CD4-positive, alpha-beta memory T cell (primary cell): ENCODE measurements at regions not wholly inside any gene's neighbourhood (a gene's known extent, or its start where the extent isn't known, plus 50 kb on each side); places are given as distances from the start of the nearest gene placed in this dataset.

Experiments used
- CTCF ChIA-PET: fragments of 350-600 bp; sonication (Branson Sonifier 250); formaldehyde crosslinking; loops from one replicate; lab custom pipeline; 2021; ENCODE audit warnings: inconsistent platforms; ENCODE audit not compliant: partially characterized antibody; lab: Charles Lee
- POLR2A ChIA-PET: fragments of 350-600 bp; sonication (Branson Sonifier 250); formaldehyde crosslinking; loops from one replicate; lab custom pipeline; 2021; ENCODE audit not compliant: partially characterized antibody; lab: Charles Lee
- DNase-seq, 5 donors: peaks; one replicate each; pipeline versions ENCODE4 v3.0.0 to v3.0.0-alpha.2; 2020 to 2022; ENCODE audit warnings: mixed read lengths in 1 of 5
- H3K27ac ChIP-seq: one replicate; pipeline ENCODE4 v1.7.0; 2013; ENCODE audit warnings: low read depth, low read length
- H3K27me3 ChIP-seq: 2 replicates; pipeline ENCODE4 v1.7.0; 2013; ENCODE audit warnings: mild to moderate bottlenecking, low read length, moderate library complexity; ENCODE audit not compliant: insufficient read depth
- H3K36me3 ChIP-seq: 2 replicates; pipeline ENCODE4 v1.7.0; 2013; ENCODE audit warnings: mild to moderate bottlenecking, low read length, moderate library complexity; ENCODE audit not compliant: insufficient read depth
- H3K4me1 ChIP-seq: 2 replicates; pipeline ENCODE4 v1.7.0; 2013; ENCODE audit warnings: mild to moderate bottlenecking, low read length, moderate library complexity; ENCODE audit not compliant: insufficient read depth
- H3K4me3 ChIP-seq, 2 donors: one replicate each; pipeline ENCODE4 v1.7.0; 2013; ENCODE audit warnings: low read length in 2 of 2, mild to moderate bottlenecking in 1 of 2
- H3K9me3 ChIP-seq, 2 donors: one replicate each; pipeline ENCODE4 v1.7.0; 2013; ENCODE audit warnings: low read length in 2 of 2, control low read depth in 1 of 2; ENCODE audit not compliant: control insufficient read depth in 1 of 2
- H3K27ac Mint-ChIP-seq, 7 donors: one replicate each; pipeline ENCODE4 v1.8.0; 2020 to 2021; ENCODE audit warnings: mixed read lengths in 7 of 7, mild to moderate bottlenecking in 6 of 7, inconsistent platforms in 3 of 7, moderate library complexity in 3 of 7
- H3K27me3 Mint-ChIP-seq, 2 donors: one replicate each; pipeline ENCODE4 v1.8.0; 2020 to 2021; ENCODE audit warnings: mixed read lengths in 2 of 2
- H3K36me3 Mint-ChIP-seq, 2 donors: one replicate each; pipeline ENCODE4 v1.8.0; 2020 to 2021; ENCODE audit warnings: mixed read lengths in 2 of 2, inconsistent platforms in 1 of 2, mild to moderate bottlenecking in 1 of 2
- H3K4me1 Mint-ChIP-seq, 4 donors: one replicate each; pipeline ENCODE4 v1.8.0; 2020 to 2021; ENCODE audit warnings: mixed read lengths in 4 of 4, mild to moderate bottlenecking in 1 of 4
- H3K4me3 Mint-ChIP-seq, 8 donors: one replicate each; pipeline ENCODE4 v1.8.0; 2020 to 2021; ENCODE audit warnings: mixed read lengths in 8 of 8, mild to moderate bottlenecking in 7 of 8, moderate library complexity in 6 of 8, inconsistent platforms in 3 of 8
- H3K9me3 Mint-ChIP-seq, 8 donors: one replicate each; pipeline ENCODE4 v1.8.0; 2020 to 2021; ENCODE audit warnings: mixed read lengths in 8 of 8, mild to moderate bottlenecking in 5 of 8, inconsistent platforms in 3 of 8, moderate library complexity in 1 of 8
- intact Hi-C: fragments of 100-400 bp; cut with micrococcal nuclease; formaldehyde crosslinking; loops from one replicate; pipeline ENCODE4 v1.15.1; 2023

DNA sequence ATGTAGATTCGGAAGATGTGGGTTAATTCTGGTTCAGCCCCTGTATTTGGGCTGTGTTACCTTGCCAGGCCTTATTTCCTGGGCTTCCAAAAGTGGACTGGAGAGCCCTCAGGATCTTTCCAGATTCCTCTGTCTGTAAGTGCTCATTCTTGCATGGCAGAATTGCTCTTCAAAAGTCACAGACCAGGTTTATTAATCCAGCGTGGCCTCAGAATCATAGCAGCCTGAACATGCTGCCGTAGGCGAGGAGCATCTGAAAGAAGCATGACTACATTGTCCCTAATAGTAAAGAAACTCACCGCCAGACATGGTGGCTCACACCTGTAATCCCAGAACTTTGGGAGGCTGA, 307.8 kb downstream of the GADD45G start:
- Mint-ChIP-seq H3K27me3 (peaks cover 0 to 1% of the 10 kb centered on the region in 2 donors), H3K4me3 (no peak overlapping the region), H3K9me3 (peaks cover 0 to 2% (median 0%) of the 10 kb centered on the region in 8 donors), H3K27ac (no peak overlapping the region), H3K4me1 (no peaks in the 10 kb centered on the region), H3K36me3 (no peaks in the 10 kb centered on the region)
- intact Hi-C loops, result no loop called here
- CTCF ChIA-PET, result no interaction called here
- Histone ChIP-seq H3K27ac (no peak overlapping the region), H3K4me3 (no peak overlapping the region), H3K9me3 (no peaks in the 10 kb centered on the region), H3K36me3 (no peaks in the 10 kb centered on the region), H3K4me1 (no peaks in the 10 kb centered on the region), H3K27me3 (no peaks in the 10 kb centered on the region)
- POLR2A ChIA-PET, result no interaction called here
- no peak for DNase-seq

DNA sequence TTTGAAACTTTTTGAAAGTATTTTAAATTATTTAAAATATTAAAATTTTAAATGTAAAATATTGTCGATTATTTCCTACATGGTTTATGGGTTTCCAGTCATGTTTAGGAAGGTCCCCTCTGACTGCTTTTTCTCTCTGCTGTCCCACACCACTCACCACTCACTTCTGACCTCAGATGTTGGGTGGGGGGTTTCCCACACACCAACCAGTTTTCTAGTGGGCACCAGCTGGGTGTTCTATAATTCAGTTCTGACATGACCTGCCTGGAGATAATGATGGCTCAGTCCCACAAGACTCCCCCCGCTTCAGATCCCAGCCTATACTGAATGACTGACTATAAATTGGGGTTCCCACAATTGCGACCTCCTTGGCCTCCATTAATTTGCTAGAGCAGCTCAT, 310.4 kb downstream of the GADD45G start:
- H3K9me3 ChIP-seq, result no peaks in the 10 kb centered on the region
- no peak for DNase-seq
- ChIA-PET POLR2A (no interaction called here), CTCF (interaction anchor here (1.2 to 2.4 kb wide), 2 partner anchors 313 to 321 kb away, joined by 4 to 8 read pairs; no protein-coding TSS in a partner anchor)
- Mint-ChIP-seq H3K36me3 (no peaks in the 10 kb centered on the region), H3K4me1 (peaks cover 0 to 5% (median 3%) of the 10 kb centered on the region in 4 donors), H3K27ac (no peak overlapping the region), H3K4me3 (no peak overlapping the region), H3K9me3 (peaks cover 0 to 1% (median 0%) of the 10 kb centered on the region in 8 donors), H3K27me3 (peaks cover 3 to 5% of the 10 kb centered on the region in 2 donors)
- intact Hi-C loops, result loop anchor here (5.0 kb wide), 1 partner anchor 173 kb away; no protein-coding TSS in a partner anchor
- no peak overlapping the region for H3K4me3 ChIP-seq
- no peak overlapping the region for H3K27ac ChIP-seq
- H3K36me3 ChIP-seq, result no peaks in the 10 kb centered on the region
- no peaks in the 10 kb centered on the region for H3K27me3 ChIP-seq
- H3K4me1 ChIP-seq, result no peaks in the 10 kb centered on the region

DNA sequence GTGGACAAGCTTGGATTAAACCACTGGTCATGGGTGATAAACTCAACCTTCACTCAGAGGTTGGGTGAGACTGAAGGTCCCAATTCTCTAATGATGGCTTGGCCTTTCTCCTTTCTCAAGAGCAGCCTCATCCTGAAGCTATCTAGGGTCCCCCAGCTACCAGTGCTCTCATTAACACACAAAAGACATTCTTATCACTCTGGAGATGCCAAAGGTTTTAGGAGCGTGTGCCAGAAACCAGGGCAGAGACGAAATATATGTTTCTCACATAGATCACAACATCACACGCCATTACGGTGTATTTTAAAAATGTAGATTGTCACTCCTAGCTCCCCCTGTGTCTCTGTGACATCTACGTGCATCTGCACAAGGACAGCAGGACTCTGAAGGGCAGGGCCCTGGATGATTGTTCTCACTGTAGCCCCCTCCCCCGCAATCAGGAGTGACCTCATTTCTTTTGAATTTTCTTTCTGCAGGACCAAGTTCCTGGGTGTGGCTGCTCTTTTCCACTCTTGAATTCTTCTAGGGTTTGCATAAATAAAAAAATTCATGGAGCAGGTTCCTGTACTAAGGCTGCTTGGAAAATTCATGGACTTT, 311.3 kb downstream of the GADD45G start:
- ChIA-PET CTCF (interaction anchor here (1.2 to 2.4 kb wide), 2 partner anchors 314 to 322 kb away, joined by 4 to 8 read pairs; no protein-coding TSS in a partner anchor), POLR2A (no interaction called here)
- Histone ChIP-seq H3K9me3 (no peaks in the 10 kb centered on the region), H3K27ac (no peak overlapping the region), H3K27me3 (no peaks in the 10 kb centered on the region), H3K4me1 (no peaks in the 10 kb centered on the region), H3K4me3 (no peak overlapping the region), H3K36me3 (no peaks in the 10 kb centered on the region)
- H3K36me3 Mint-ChIP-seq, result no peaks in the 10 kb centered on the region
- H3K27ac Mint-ChIP-seq, result no peak overlapping the region
- peaks cover 0 to 1% (median 0%) of the 10 kb centered on the region in 8 donors for H3K9me3 Mint-ChIP-seq
- DNase-seq, result no peak
- H3K4me1 Mint-ChIP-seq, result peaks cover 0 to 5% (median 3%) of the 10 kb centered on the region in 4 donors
- intact Hi-C loops, result loop anchor here (5.0 kb wide), 1 partner anchor 174 kb away; no protein-coding TSS in a partner anchor
- H3K4me3 Mint-ChIP-seq, result no peak overlapping the region
- peaks cover 3 to 6% of the 10 kb centered on the region in 2 donors for H3K27me3 Mint-ChIP-seq

DNA sequence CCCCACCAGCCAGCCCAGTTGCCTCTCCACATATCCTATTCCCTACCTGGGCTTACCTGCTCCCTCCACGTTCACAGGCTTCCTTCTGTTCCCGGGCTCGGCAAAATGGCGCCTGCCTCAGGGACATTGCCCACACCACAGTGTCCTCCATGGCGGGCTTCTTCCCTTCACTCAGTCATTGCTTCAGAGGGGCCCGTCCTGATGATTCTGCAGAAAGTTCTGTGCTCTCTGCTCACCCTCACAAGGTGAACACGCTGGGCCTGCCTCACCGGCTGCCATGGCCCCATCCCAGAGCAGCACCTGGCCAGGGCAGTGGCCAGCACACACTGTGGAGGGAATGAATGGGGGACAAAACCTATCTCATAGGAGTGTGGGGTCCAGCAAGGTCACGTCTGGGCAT, 313.0 kb downstream of the GADD45G start:
- H3K27ac ChIP-seq, result no peak overlapping the region
- Mint-ChIP-seq H3K4me3 (no peak overlapping the region), H3K9me3 (peaks cover 0 to 1% (median 0%) of the 10 kb centered on the region in 8 donors), H3K27ac (no peak overlapping the region), H3K27me3 (peaks cover 2 to 6% of the 10 kb centered on the region in 2 donors), H3K4me1 (peaks cover 0 to 5% (median 3%) of the 10 kb centered on the region in 4 donors), H3K36me3 (no peaks in the 10 kb centered on the region)
- no peaks in the 10 kb centered on the region for H3K27me3 ChIP-seq
- CTCF ChIA-PET, result interaction anchor here (9.5 kb wide), 1 partner anchor 316 kb away, joined by 107 read pairs; the partner anchor contains the start of gene GADD45G
- no peaks in the 10 kb centered on the region for H3K4me1 ChIP-seq
- intact Hi-C loops, result loop anchor here (2.0 to 5.0 kb wide), 2 partner anchors 176 to 185 kb away; no protein-coding TSS in a partner anchor
- POLR2A ChIA-PET, result interaction anchor here (0.6 kb wide), 1 partner anchor 110 kb away, joined by 3 read pairs; no protein-coding TSS in a partner anchor
- no peak for DNase-seq
- no peaks in the 10 kb centered on the region for H3K9me3 ChIP-seq
- H3K4me3 ChIP-seq, result no peak overlapping the region
- no peaks in the 10 kb centered on the region for H3K36me3 ChIP-seq

DNA sequence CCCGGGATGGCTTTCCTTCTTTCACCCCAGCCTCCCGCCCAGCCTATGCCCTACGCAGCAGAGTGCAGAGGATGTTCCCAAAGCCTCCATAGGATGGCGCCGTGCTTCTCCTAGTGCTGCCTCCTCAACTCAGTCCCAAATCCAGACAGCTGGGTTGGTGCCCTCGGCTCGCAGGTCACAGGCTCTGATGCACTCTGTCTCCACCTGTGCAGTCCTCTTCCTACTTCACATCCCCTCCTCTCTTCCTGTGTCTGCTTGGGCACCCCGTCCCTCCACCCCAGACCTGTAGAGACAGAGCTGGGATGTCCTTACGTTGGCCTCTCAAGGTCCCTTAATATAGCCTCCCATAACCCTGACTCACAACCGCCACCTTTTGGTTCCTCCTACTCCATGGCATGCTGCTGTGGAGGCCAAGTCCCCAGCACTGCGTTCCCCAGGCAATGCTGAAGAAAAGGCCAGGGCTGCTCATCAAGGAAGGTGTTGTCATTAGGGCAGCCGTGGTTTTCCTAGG, 314.4 kb downstream of the GADD45G start:
- POLR2A ChIA-PET, result no interaction called here
- no peak overlapping the region for H3K27ac Mint-ChIP-seq

DNA sequence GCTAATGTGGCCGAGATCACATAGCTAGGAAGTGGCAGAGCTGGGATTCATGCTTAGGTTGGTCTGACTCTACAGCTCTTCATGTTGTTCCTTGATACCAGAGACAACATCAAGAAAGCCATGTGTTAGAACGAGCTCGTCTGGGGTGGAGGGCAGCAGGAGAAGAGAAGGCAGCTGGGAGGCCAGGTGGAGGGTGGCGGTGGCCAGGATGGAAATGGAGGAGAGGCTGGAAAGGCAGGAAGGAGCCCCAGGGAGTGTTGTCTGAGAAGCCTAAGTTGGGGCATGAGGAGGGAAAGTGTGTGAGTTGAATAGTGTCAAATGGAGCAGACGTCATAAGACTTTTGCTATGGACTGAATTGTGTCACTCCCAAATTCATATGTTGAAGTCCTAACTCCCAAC, 315.3 kb downstream of the GADD45G start:
- Mint-ChIP-seq H3K36me3 (no peaks in the 10 kb centered on the region), H3K9me3 (peaks cover 0 to 1% (median 0%) of the 10 kb centered on the region in 8 donors), H3K4me1 (peaks cover 6 to 15% (median 8%) of the 10 kb centered on the region in 4 donors), H3K4me3 (no peak overlapping the region), H3K27ac (no peak overlapping the region), H3K27me3 (peaks cover 2 to 8% of the 10 kb centered on the region in 2 donors)
- Histone ChIP-seq H3K9me3 (no peaks in the 10 kb centered on the region), H3K27ac (no peak overlapping the region), H3K4me1 (no peaks in the 10 kb centered on the region), H3K36me3 (no peaks in the 10 kb centered on the region), H3K4me3 (no peak overlapping the region), H3K27me3 (no peaks in the 10 kb centered on the region)
- ChIA-PET POLR2A (no interaction called here), CTCF (interaction anchor here (1.0 to 9.5 kb wide), 3 partner anchors 182 to 322 kb away, joined by 3 to 107 read pairs (median 4); partner anchors contain the start of gene GADD45G)
- intact Hi-C loops, result no loop called here
- no peak for DNase-seq

More for the DNA sequence above, 314.4 kb downstream of the GADD45G start:
- Histone ChIP-seq H3K4me3 (no peak overlapping the region), H3K36me3 (no peaks in the 10 kb centered on the region), H3K9me3 (no peaks in the 10 kb centered on the region), H3K4me1 (no peaks in the 10 kb centered on the region), H3K27ac (no peak overlapping the region), H3K27me3 (no peaks in the 10 kb centered on the region)
- peaks cover 4 to 13% (median 7%) of the 10 kb centered on the region in 4 donors for H3K4me1 Mint-ChIP-seq
- peaks cover 2 to 8% of the 10 kb centered on the region in 2 donors for H3K27me3 Mint-ChIP-seq
- DNase-seq, result peak in 4 of 5 donors; percentile 8 to 32 (median 22)
- H3K36me3 Mint-ChIP-seq, result no peaks in the 10 kb centered on the region
- H3K9me3 Mint-ChIP-seq, result peaks cover 0 to 1% (median 0%) of the 10 kb centered on the region in 8 donors
- H3K4me3 Mint-ChIP-seq, result no peak overlapping the region
- CTCF ChIA-PET, result interaction anchor here (9.5 kb wide), 1 partner anchor 317 kb away, joined by 107 read pairs; the partner anchor contains the start of gene GADD45G
- intact Hi-C loops, result loop anchor here (1.0 to 5.0 kb wide), 3 partner anchors 177 to 316 kb away; no protein-coding TSS in a partner anchor

DNA sequence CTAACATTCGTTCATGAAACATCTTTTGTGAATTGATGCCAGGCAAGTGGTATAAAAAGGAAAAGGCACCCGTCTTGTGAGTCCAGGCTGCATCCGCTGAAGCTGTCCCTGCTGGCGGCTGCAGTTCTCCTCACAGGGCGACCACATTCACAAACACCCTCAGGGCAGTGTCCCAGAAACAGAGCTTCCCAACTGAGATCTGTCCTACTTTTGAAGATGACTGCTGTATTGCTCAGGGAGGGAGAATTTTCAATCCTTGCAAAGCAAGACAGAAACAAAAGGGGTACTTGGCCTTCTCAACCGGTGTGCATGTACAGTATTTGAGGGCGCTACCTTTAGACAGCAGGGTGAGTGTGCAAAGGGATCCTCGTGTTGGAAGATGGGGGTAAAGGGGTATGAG, 316.1 kb downstream of the GADD45G start:
- peaks cover 0 to 1% (median 0%) of the 10 kb centered on the region in 8 donors for H3K9me3 Mint-ChIP-seq
- no peaks in the 10 kb centered on the region for H3K9me3 ChIP-seq
- H3K27ac Mint-ChIP-seq, result no peak overlapping the region
- intact Hi-C loops, result no loop called here
- no peak overlapping the region for H3K27ac ChIP-seq
- no peaks in the 10 kb centered on the region for H3K27me3 ChIP-seq
- no peak overlapping the region for H3K4me3 Mint-ChIP-seq
- no peaks in the 10 kb centered on the region for H3K36me3 ChIP-seq
- no peak overlapping the region for H3K4me3 ChIP-seq
- H3K36me3 Mint-ChIP-seq, result no peaks in the 10 kb centered on the region
- ChIA-PET CTCF (interaction anchor here (1.0 to 9.5 kb wide), 3 partner anchors 181 to 323 kb away, joined by 3 to 107 read pairs (median 4); partner anchors contain the start of gene GADD45G), POLR2A (no interaction called here)
- peaks cover 6 to 15% (median 8%) of the 10 kb centered on the region in 4 donors for H3K4me1 Mint-ChIP-seq
- H3K27me3 Mint-ChIP-seq, result peaks cover 2 to 8% of the 10 kb centered on the region in 2 donors
- DNase-seq, result no peak
- no peaks in the 10 kb centered on the region for H3K4me1 ChIP-seq
